Body of pancreas (tissue), 4 donors: ENCODE measurements at regions not wholly inside any gene's neighbourhood (a gene's known extent, or its start where the extent isn't known, plus 50 kb on each side); places are given as distances from the start of the nearest gene placed in this dataset.

Source experiments
- CTCF ChIP-seq, 7 experiments: fragments of 450-650 bp in 4 of 7; fragments of 200-600 bp in 3 of 7; sonication (generic) in 3 of 7; IDR thresholded peaks; one replicate each; pipeline ENCODE4 v1.5.1; 2016 to 2019; ENCODE audit warnings: antibody characterized with exemption in 7 of 7
- POLR2A ChIP-seq, 3 donors: fragments of 450-650 bp; IDR thresholded peaks; one replicate each; pipeline ENCODE4 v1.6.1; 2016; ENCODE audit warnings: antibody characterized with exemption in 3 of 3, mild to moderate bottlenecking in 2 of 3

- TF ChIP-seq CTCF (IDR thresholded peaks at IDR 0.05), result no peak
- TF ChIP-seq POLR2A (IDR thresholded peaks at IDR 0.05), result no peak
Observed at GRCh38 chr7:116447436-116447835, 52.1 kb upstream of the CAV2 start.
